ENCODE measurements at regions not wholly inside any gene's neighbourhood (a gene's known extent, or its start where the extent isn't known, plus 50 kb on each side); places are given as distances from the start of the nearest gene placed in this dataset.

- TF ChIP-seq CTCF (IDR thresholded peaks at IDR 0.05; ENCODE audit: insufficient read depth, low read length, poor library complexity, severe bottlenecking) (no peak), EZH2phosphoT487 (conservative IDR thresholded peaks at IDR 0.05; ENCODE audit: low read length) (no peak)
Measured at GRCh38 chr2:238585836-238586821, 159.4 kb downstream of the ASB1 start.
